Sigmoid colon (tissue), 6 donors: ENCODE measurements at regions not wholly inside any gene's neighbourhood (a gene's known extent, or its start where the extent isn't known, plus 50 kb on each side); places are given as distances from the start of the nearest gene placed in this dataset.
"Not testable (repeated sequence)": the region's sequence is repeated elsewhere in the genome, so short reads cannot be mapped to it uniquely, and the experiment has no call there.

Experiments used
- DNase-seq: peaks from one replicate; pipeline ENCODE4 v3.0.0-alpha.2; 2019
- H3K27ac ChIP-seq, 4 donors: fragments of 200-600 bp; sonication (generic); one replicate each; pipeline ENCODE4 v1.5.1; 2016 to 2019; ENCODE audit warnings: mild to moderate bottlenecking in 1 of 4
- H3K27me3 ChIP-seq, 3 donors: fragments of 200-600 bp; sonication (generic); one replicate each; pipeline ENCODE4 v1.5.1; 2019; ENCODE audit warnings: mild to moderate bottlenecking in 1 of 3
- H3K36me3 ChIP-seq, 4 donors: fragments of 200-600 bp; sonication (generic); one replicate each; pipeline ENCODE4 v1.5.1; 2016 to 2019
- H3K4me1 ChIP-seq, 4 donors: fragments of 200-600 bp; sonication (generic); one replicate each; pipeline ENCODE4 v1.5.1; 2017 to 2019
- H3K4me3 ChIP-seq, 4 donors: fragments of 200-600 bp; sonication (generic); one replicate each; pipeline ENCODE4 v1.5.1; 2017 to 2019; ENCODE audit warnings: mild to moderate bottlenecking in 2 of 4, moderate library complexity in 1 of 4
- H3K9me3 ChIP-seq, 4 donors: fragments of 200-600 bp in 3 of 4; sonication (generic) in 3 of 4; one replicate each; pipeline versions ENCODE4 v1.5.1 to v1.6.1; 2013 to 2019
- CTCF ChIP-seq, 4 experiments: fragments of 450-650 bp in 3 of 4; fragments of 200-600 bp in 1 of 4; IDR thresholded peaks; one replicate each; pipeline ENCODE4 v1.5.1; 2016 to 2019; ENCODE audit warnings: antibody characterized with exemption in 4 of 4, mild to moderate bottlenecking in 3 of 4, moderate library complexity in 2 of 4
- EP300 ChIP-seq, 4 donors: sonication (generic); formaldehyde crosslinking; IDR thresholded peaks; one replicate each; pipeline ENCODE4 v1.6.1; 2017; ENCODE audit warnings: antibody characterized with exemption in 4 of 4
- POLR2A ChIP-seq, 2 donors: fragments of 450-650 bp; IDR thresholded peaks; one replicate each; pipeline ENCODE4 v1.6.1; 2016; ENCODE audit warnings: antibody characterized with exemption in 2 of 2, mild to moderate bottlenecking in 2 of 2, moderate library complexity in 2 of 2
- POLR2AphosphoS5 ChIP-seq, 4 donors: sonication (generic); formaldehyde crosslinking; IDR thresholded peaks; one replicate each; pipeline ENCODE4 v1.6.1; 2017; ENCODE audit warnings: antibody characterized with exemption in 4 of 4
- WGBS, 2 donors: extraction: QIAGEN DNeasy Blood & Tissue Kit; methylation state at CpG; one replicate each; pipeline ENCODE4 v1.1.7; 2013; 5-methylcytosine and 5-hydroxymethylcytosine counted together
- intact Hi-C: fragments of 100-400 bp; cut with DNase I; formaldehyde crosslinking; loops from one replicate; pipeline ENCODE4 v1.15.1; 2023
- donor health status: healthy with polysubstance abuse.
- donor health status: healthy.

GRCh38 chr2:189312643-189313042 lies 128.6 kb upstream of the WDR75 start:
- Histone ChIP-seq H3K9me3 (no peaks in the 10 kb centered on the region), H3K4me3 (no peak overlapping the region), H3K4me1 (no peaks in the 10 kb centered on the region), H3K27ac (no peak overlapping the region), H3K36me3 (no peaks in the 10 kb centered on the region), H3K27me3 (no peaks in the 10 kb centered on the region)
- no peak for DNase-seq
- WGBS, 2 donors: 79 to 89% methylated on average over 4 of the region's 4 CpGs
- intact Hi-C loops: no loop called here
- no peak for TF ChIP-seq POLR2AphosphoS5 (IDR thresholded peaks at IDR 0.05)
- no peak for TF ChIP-seq POLR2A (IDR thresholded peaks at IDR 0.05)
- no peak for TF ChIP-seq EP300 (IDR thresholded peaks at IDR 0.05)
- no peak for TF ChIP-seq CTCF (IDR thresholded peaks at IDR 0.05)

GRCh38 chr2:189318761-189319160 lies 122.5 kb upstream of the WDR75 start:
- Histone ChIP-seq H3K4me1 (no peaks in the 10 kb centered on the region), H3K27ac (no peak overlapping the region), H3K9me3 (peaks cover 0 to 4% (median 0%) of the 10 kb centered on the region in 4 donors), H3K27me3 (no peaks in the 10 kb centered on the region), H3K4me3 (no peak overlapping the region), H3K36me3 (no peaks in the 10 kb centered on the region)
- intact Hi-C loops: no loop called here
- WGBS, 2 donors: 56 to 65% methylated on average over 1 of the region's 1 CpG
- TF ChIP-seq POLR2AphosphoS5 (IDR thresholded peaks at IDR 0.05) (no peak), POLR2A (IDR thresholded peaks at IDR 0.05) (no peak), EP300 (IDR thresholded peaks at IDR 0.05) (no peak), CTCF (IDR thresholded peaks at IDR 0.05) (no peak)
- DNase-seq: no peak

GRCh38 chr2:189319424-189319823 lies 121.8 kb upstream of the WDR75 start:
- WGBS, 2 donors: 91 to 93% methylated on average over 11 of the region's 11 CpGs
- H3K9me3 ChIP-seq, H3K4me3 ChIP-seq, H3K4me1 ChIP-seq, H3K27me3 ChIP-seq, H3K36me3 ChIP-seq, DNase-seq, intact Hi-C loops, H3K27ac ChIP-seq: not testable (repeated sequence)

- no peaks in the 10 kb centered on the region for H3K36me3 ChIP-seq
- no peaks in the 10 kb centered on the region for H3K27me3 ChIP-seq
- WGBS, 2 donors: 79 to 89% methylated on average over 2 of the region's 2 CpGs
- intact Hi-C loops: no loop called here
- no peak overlapping the region for H3K4me3 ChIP-seq
- no peak for DNase-seq
- TF ChIP-seq EP300 (IDR thresholded peaks at IDR 0.05): no peak
- no peak for TF ChIP-seq POLR2A (IDR thresholded peaks at IDR 0.05)
- TF ChIP-seq CTCF (IDR thresholded peaks at IDR 0.05): no peak
- no peak for TF ChIP-seq POLR2AphosphoS5 (IDR thresholded peaks at IDR 0.05)
- H3K27ac ChIP-seq: no peak overlapping the region
- H3K9me3 ChIP-seq: no peaks in the 10 kb centered on the region
- H3K4me1 ChIP-seq: peaks cover 0 to 11% (median 7%) of the 10 kb centered on the region in 4 donors
These were observed 113.1 kb upstream of the WDR75 start for GRCh38 chr2:189327879-189328847.

GRCh38 chr2:189328848-189329245 lies 112.4 kb upstream of the WDR75 start:
- no peaks in the 10 kb centered on the region for H3K36me3 ChIP-seq

More at GRCh38 chr2:189328848-189329245, 112.4 kb upstream of the WDR75 start:
- TF ChIP-seq POLR2AphosphoS5 (IDR thresholded peaks at IDR 0.05): no peak
- TF ChIP-seq EP300 (IDR thresholded peaks at IDR 0.05): no peak
- TF ChIP-seq CTCF (IDR thresholded peaks at IDR 0.05): no peak
- no peak for TF ChIP-seq POLR2A (IDR thresholded peaks at IDR 0.05)
- intact Hi-C loops: no loop called here
- Histone ChIP-seq H3K27me3 (no peaks in the 10 kb centered on the region), H3K4me1 (peaks cover 0 to 11% (median 7%) of the 10 kb centered on the region in 4 donors), H3K9me3 (no peaks in the 10 kb centered on the region), H3K4me3 (no peak overlapping the region), H3K27ac (no peak overlapping the region)
- 88 to 96% methylated on average over 2 of the region's 2 CpGs for WGBS, 2 donors
- DNase-seq: no peak
